GM18511 (cell line): ENCODE measurements at regions not wholly inside any gene's neighbourhood (a gene's known extent, or its start where the extent isn't known, plus 50 kb on each side); places are given as distances from the start of the nearest gene placed in this dataset.
"Not testable (repeated sequence)": the region's sequence is repeated elsewhere in the genome, so short reads cannot be mapped to it uniquely, and the experiment has no call there.

Source experiments
- ATAC-seq: cut with Tn5 transposase; IDR thresholded peaks from one replicate; pipeline ENCODE4 v1.9.1; 2021; ENCODE audit warnings: mild to moderate bottlenecking, moderate library complexity; ENCODE audit not compliant: unreplicated experiment

GRCh38 chrX:73963682-73964081 lies 111.2 kb upstream of the XIST start:
- ATAC-seq: no peak

DNA sequence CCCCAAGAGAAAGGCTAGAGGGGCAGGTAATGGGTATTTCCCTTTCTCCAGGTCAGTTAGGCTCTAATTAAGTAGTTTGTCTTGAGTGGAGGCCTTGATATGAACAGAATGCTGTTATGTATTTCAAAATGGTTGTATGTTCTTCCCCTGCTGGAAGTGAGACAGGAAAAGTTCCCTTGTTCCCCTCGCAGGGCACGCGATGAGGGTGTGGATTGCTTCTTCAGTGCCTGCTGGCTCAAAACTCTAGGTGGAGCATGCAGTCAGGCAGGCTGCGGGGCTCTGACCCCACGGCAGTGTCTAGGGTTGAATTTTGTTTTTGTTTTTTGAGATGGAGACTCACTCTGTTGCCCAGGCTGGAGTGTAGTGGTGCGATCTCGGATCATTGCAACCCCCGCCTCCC lies 110.4 kb upstream of the XIST start:
- no peak for ATAC-seq

- ATAC-seq: not testable (repeated sequence)
These were observed 109.4 kb upstream of the XIST start for GRCh38 chrX:73961867-73962266.

DNA sequence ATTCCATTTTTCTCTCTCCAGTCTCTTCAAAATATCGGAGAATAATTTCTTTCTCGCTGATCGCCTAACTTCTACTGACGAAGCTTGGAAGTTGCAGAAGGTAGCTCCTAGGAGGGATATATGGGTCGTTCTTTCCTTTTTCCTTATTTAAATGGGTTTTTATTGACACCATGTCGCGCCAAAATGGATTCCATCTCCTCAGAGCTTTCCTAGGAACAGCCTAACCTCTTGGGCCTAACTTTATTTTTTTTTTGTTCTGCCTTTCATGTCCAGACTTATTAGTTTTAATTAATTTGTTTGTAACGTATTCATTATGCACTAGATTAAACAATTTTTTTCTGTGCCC lies 92.0 kb upstream of the XIST start:
- ATAC-seq: peak; percentile 23

DNA sequence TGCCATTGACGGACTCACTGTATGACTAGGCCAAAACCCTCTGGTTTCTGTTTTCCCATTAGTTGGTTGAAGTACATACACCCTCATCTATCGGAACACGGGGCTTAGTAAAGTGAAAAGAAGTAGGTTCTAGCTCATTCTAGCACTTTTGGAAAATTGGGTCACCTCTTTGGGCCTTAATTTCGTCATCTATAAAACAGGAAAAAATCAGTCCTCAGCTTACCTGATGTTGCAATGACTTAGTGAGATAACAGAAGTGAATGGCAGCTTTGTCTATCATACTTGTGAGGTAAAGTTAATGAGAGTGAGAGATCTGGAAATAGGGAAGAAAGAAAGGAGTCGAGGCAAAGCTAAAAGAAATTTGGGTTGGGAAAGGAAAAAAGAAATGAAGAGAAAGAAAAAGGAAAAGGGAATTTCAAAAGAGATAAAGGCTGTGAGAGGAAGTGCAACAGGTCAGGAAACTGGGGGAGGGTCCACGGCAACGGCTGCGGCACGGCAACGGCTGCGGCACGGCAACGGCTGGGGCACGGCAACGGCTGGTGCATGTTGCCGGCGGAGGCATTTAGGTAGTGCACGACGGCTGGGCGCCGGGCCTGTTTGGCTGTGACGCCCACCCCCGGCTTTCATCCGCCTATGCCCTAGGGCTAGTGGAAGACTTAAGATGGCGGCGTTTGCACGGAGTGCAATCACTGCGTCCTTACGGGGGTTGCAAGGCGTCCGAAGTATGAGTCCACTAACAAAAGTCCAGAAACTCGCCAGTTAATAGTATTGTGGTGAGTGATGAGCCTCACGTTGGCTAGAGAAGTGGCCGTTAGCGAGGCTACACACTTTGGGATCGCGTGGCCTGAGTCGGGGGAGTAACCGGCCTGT lies 91.4 kb upstream of the XIST start:
- peak; percentile 99 for ATAC-seq

- ATAC-seq: no peak
These were observed 88.5 kb upstream of the XIST start for GRCh38 chrX:73940893-73941470.

DNA sequence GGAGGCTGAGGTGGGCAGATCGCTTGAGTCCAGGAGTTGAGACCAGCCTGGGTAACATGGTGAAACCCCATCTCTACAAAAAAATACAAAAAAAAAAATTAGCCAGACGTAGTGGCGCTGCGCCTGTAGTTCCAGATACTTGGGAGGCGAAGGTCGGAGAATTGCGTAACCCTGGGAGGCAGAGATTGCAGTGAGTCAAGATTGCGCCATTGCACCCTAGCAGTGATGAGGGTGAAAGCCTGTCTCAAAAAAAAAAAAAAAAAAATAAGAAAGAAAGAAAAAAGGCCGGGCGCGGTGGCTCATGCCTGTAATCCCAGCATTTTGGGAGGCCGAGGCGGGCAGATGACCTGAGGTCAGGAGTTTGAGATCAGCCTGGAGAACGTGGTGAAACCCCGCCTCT lies 85.3 kb upstream of the XIST start:
- not testable (repeated sequence) for ATAC-seq

DNA sequence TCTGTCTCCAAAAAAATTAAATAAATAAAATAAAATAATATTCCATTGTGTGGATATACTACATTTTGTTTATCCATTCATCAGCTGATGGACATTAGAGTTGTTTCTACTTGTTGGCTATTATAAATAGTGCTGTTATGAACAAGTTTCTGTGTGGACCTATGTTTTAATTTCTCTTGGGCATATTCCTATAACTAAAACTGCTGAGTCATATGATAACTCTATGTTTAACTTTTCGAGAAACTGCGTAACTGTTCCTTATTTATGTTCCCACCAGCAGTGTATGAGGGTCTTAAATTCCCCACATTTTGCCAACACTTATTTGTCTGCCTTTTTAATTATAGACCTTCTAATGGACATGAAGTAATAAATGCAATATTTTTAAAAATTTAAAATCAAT lies 80.0 kb upstream of the XIST start:
- ATAC-seq: no peak

DNA sequence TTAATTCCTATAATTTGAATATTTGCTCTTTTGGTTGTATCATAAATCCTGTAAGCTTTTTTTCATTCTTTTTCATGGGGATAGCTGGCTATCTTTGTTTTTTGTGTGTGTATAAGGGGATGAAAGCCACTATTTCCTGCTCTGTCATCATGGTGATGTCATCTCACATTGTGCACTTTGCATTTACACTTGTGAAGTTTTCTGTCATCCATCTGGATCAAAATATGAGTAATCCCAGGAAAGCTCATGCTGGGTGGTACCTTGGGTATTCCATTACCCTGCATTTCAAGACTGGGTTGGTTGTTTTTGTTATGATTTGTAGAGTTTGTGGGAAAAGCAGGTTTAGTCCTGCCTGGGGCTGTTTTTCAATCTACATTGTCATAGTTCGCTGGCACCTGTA lies 77.8 kb upstream of the XIST start:
- no peak for ATAC-seq

- no peak for ATAC-seq
These were observed 70.4 kb upstream of the XIST start for GRCh38 chrX:73922856-73923455.

DNA sequence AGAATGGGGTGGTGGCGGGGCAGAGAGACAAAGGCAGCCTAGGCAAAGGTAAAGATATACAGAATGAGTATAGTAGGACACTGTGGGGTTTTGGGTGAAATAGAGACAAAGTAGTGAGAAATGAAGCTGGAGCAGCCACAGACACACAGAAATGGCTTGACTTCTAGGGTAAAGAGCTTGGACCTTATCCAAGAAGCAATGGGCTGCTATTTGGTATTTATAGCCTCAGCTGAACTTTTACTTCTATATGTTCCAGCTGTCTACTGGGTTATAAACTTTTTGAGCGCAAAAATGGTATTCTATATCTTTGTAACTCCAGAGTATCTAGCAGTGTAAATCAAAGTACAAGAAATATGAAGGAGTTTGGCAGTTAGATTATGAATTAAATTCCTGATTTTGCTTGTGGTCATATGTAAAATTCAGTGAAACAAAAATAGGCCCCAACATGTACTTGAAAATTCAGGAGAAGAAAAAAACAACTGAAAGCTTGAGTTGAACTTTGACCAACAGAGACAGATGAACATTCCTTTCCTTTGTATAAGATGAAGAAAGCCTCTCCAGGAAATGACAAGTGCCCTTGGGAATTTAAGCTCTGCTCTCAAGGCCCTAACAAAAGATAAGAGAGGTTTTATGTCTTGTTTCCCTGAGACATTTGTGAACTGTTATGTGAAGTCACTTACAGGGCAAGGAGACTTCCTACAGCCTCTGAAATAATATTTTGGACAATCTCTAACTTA lies 64.6 kb upstream of the XIST start:
- ATAC-seq: no peak

GRCh38 chrX:73916489-73916888 lies 64.0 kb upstream of the XIST start:
- no peak for ATAC-seq

GRCh38 chrX:73914792-73915191 lies 62.3 kb upstream of the XIST start:
- not testable (repeated sequence) for ATAC-seq

GRCh38 chrX:73913580-73913979 lies 61.1 kb upstream of the XIST start:
- no peak for ATAC-seq

- ATAC-seq: not testable (repeated sequence)
These were observed 59.4 kb upstream of the XIST start for GRCh38 chrX:73911946-73912345.

GRCh38 chrX:73905749-73906374 lies 53.3 kb upstream of the XIST start:
- ATAC-seq: not testable (repeated sequence)

DNA sequence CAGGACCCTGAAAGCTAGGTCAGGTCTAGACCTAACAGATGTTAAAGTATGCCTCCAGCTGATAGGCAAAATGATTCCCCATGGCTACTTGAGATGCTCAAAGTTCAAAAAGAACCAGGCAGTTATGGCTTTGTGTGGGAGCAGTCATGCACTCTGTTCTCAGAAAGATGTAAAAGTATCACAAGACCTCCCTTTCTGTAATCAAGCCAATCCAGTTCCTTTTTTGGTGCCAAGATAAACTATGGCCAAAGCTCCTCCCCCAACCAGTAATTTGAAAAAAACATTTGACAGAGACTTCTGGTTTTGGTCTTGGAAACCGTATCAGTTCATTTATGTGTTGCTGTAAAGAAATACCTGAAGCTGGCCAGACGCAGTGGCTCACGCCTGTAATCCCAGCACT lies 51.4 kb upstream of the XIST start:
- ATAC-seq: no peak
